HG03520 (cell line): ENCODE measurements at regions not wholly inside any gene's neighbourhood (a gene's known extent, or its start where the extent isn't known, plus 50 kb on each side); places are given as distances from the start of the nearest gene placed in this dataset.

Experiments used
- ATAC-seq: cut with Tn5 transposase; IDR thresholded peaks from one replicate; pipeline ENCODE4 v1.9.1; 2021; ENCODE audit warnings: mild to moderate bottlenecking, moderate library complexity; ENCODE audit not compliant: unreplicated experiment

DNA sequence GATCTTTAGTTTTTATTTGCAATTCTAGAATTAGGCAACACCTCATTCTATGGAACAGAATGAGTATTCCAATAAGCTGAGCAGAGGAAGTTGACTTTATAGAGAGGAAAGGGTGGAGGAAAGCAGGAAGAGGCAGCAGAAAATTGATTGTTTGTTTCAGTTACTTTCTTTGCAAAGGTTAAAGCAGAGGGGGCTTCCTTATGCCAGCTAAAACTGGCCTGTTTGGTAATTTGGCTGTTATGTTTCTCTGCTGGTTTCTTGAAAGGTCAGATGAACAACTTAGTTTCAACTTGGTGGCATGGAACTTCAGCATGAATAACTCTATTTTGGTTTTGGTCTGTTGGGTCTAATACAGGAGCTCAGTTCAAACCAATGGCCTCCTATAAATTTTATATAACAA is 190.9 kb upstream of the IL12A start:
- no peak for ATAC-seq

DNA sequence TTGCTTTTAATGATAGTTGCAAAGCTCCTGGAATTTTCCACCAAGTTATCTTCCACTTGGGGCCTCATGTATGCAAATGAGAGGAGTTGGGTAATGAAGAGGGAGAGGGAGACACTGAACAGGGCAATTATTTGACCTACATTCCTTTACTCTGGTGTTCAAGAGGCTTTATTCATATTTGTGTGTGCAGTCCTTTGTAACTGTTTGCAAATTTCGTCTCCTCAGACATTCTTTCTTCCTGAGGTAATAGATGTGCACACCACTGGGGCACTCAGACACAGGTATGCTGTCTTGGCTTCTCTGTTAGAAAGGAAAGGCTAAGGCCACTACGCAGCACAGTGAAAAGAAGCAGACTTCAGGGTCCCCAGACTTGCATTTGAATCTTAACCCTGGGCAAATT is 189.7 kb upstream of the IL12A start:
- ATAC-seq, result no peak

DNA sequence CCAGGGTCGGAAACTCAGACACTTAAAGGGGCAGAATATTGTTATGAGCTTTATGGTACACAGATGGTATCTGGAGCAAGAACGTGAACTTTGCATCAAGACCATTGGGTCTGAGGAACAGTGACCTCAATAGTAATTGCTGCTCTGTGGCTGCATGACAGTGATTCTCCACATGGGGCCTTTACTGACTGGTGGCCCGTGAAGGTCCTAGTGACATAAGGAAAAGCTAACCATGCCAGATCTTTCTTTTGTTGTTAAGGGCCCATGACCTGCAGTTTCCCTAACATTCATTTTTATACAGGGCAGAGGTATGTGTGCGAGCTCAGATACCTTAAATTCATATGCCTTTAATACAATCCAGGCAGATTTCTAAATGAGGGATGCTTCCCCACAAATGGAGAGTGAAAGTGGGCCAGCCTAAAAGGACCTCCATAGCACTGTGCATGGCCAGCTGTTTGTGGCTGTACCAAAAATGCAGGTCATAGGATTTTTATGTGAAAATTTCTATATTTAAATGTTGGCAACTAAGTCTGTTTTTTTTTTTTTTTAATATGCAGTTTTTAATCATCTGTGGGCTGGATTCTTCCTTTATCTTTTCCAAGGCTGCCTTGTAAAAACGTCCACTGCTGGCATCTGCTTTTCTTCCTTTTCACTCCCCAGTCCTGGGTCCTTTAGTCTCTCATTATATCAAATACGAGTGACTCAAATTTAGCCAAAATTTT is 188.0 kb upstream of the IL12A start:
- ATAC-seq, result no peak

DNA sequence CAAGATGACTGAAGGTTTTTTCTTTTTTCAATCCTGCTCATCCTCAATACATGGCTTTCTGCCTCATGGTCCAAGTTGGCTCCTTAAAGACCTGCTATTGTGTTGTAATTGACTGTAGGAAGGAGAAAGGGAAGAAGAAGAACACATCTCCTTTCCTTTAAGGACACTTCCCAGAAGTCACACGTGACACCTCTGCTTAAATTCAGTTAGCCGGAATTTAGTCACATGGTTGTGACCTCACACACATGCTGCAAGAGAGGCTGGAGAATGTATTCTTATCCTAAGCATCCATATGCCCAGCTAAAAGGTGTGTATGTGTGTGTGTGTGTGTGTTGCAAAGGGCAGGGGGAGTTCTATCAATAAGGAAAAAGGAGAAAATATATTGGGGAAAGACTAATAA is 185.8 kb upstream of the IL12A start:
- ATAC-seq, result no peak

DNA sequence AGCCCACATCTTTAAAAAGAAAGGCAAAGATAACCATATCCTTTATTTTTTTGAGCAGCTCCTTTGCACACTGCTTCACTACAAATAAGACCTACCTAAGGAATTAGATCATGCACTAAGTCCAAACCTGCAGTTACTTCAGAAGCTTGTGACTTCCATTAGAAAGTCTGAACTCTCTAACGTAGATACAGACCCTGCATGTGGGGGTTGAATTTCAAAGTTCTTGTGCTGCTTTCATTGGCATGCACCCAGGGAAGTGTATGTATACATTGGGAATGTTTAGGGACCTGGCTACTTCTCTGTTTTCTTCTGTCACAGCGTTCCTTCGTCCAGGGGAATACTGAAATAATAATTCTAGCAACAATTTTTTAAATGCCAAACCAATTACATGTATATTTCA is 185.2 kb upstream of the IL12A start:
- no peak for ATAC-seq

DNA sequence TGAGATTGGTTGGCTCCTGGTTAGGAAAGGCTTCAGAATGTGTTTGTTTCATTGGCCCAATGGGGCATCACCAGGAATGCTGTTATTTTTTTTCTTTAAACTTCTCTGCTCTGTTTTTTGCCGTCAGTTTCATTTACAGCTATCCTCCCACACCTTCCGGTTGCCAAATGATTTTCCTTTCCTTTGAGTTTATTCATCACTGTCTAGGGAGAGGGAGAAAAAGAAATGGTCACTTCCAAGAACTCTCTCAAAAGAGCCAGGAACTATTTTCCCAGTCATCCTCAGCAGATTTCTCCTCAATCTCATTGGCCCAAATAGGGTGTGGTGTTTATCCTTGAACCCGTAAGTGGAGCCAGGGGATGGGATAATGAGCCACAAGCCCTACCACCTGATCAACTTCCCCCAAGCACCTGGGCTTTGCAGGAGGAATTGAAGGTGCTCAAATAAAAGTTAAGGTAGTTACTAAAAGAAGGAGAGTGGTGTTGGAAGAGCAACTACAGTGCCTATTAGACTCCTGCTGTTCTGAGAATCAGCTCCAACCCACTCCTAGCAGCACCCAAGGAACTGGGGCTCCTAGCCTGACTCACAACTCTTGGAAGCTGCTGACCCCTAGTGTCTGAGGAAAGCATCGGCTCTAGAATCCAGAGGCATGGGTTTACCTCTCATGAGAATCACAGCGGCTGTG is 183.8 kb upstream of the IL12A start:
- ATAC-seq, result peak; percentile 92

DNA sequence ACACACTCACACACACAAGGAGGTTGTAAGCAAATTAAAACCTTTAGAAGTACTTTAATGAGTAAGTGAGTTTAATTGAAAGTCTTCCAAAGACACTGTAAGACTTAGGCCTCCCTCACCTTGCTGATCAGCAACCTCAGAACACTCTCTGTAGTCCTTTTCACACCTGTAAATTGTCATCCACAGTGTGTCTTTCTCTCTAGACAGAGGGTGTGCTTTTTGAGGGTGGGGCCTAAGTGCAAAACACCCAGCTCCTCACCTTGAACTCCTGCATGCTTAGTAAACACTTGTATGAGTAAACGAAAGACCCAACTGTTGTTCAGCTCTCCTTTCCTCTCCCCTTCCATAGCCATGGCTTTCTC is 183.2 kb upstream of the IL12A start:
- ATAC-seq, result peak; percentile 10

DNA sequence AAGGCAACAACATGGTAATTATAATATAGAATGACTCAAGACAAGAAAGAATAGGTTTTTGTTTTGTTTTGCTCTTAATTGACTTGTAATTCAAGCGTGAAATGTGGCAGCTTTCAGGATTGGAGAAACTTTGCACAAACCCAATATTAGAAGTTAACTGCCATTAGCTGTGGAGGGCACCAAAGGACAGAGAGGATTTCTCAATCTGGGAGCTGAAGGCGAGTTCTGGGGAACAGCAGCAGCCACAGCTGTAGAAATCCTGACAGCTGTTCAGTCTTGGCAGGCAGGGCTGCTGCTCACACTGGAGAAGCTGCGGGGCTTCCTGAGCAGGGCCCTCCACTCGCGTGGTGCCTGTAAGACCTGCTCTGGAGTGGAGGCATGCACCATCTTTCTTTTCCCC is 182.2 kb upstream of the IL12A start:
- no peak for ATAC-seq

DNA sequence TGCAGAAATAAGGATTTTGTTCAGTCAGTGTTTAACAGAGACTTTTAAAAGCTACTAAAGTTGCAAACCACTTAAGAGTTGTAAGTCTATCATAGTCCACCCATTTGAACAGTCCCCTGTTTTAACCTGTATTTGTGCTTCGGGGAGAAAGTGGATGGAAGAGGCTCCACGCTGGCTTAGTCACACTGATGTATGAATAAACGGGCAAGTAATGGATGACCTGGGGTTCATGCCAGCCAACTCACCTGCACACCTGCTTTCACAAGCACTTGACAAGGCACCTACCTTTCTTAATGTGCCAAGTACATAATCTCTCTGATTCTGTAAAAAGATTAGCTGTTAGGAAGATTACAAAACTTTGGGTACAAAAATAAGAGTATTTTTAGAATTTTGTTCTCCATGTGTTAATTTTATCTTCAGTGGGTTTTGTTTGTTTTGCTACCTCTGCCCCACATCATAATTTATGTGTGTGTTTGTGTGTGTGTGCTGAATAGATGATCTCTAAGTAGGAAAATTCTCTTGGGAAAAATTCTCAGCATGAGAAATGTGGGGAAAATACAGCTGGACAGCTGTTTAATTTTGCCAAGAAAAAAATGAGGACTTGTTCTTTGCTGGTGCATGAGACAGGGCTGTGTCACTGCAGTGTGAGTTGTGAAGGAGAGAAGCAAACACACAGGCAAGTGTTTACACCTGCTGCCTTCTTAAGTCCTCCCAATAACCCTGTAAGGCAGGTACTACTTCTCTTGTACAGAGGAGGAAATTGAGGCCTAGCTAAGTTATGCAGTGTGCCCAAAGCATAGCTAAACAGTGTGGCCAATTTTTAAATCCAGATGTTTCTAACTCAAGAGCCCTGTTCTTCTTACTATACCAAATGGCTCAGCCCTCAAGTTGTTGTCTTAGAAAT is 181.2 kb upstream of the IL12A start:
- no peak for ATAC-seq

DNA sequence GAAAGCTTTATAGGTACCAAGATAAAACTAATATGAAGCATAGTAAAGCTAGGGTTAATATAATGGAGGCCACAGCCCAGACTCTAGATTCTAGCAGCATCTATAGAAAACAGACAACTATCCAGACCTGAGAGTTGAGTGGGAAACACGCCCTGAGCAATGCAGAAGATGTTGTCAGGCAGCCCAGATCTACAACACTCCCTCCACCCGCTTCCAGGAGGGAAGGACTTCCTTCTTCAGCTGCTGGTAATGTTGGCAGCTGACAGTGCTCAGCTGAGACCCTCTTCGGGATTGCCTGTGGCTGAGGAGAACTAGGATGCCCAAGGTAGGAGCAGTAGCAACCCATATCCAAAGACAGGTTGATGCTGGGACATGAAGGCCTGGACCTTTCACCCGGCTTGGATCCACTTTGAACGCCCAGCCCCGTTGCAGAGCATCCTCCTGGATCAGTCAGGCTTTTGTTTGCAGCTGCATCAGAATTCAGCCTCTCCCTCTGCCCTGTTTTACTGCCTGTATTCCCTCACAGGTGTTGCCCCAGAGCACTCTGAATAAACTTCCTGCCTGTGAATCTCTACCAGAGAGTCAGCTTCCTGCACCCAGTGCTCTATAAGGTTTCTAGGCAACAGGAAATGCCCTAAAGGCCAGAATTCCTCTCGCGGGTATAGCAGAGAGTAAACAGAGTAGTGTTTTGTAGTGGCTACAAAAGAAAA is 174.7 kb upstream of the IL12A start:
- ATAC-seq, result no peak

DNA sequence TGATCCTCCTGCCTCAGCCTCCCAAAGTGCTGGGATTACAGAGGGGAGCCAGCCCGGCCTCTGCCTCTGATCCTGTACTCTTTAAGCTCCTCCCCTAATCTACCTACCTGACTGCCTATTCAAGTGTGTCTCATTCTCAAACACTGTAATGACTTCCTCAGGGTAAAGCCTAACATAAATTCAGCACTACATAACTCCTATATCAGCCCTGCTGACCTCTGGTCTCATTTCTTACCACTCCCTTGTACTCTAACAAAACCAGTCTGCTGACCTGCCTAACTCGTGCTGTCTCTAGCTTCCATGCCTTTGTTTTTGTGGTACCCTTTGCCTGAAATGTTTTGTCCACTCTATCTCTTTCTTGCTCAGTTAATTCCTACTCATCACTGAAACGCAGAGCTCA is 172.1 kb upstream of the IL12A start:
- no peak for ATAC-seq

DNA sequence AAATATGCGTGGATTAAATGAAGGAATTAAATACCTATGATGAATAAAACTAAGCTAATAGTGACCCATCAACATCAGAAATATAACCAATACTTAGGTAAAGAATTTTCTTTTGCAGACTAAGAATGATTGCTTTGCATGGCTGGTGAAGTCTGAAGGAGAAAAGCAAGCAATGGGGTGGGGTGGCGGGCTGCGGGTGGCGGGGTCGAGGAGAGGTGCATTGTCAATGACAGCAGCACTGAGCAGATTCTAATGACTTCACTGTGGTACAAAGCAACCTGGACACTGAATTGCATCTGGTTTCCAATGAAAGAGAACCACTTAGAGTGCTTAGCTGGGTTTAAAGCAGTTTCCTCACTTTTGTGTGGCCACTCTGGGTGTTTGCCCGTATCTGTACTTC is 171.5 kb upstream of the IL12A start:
- ATAC-seq, result no peak

DNA sequence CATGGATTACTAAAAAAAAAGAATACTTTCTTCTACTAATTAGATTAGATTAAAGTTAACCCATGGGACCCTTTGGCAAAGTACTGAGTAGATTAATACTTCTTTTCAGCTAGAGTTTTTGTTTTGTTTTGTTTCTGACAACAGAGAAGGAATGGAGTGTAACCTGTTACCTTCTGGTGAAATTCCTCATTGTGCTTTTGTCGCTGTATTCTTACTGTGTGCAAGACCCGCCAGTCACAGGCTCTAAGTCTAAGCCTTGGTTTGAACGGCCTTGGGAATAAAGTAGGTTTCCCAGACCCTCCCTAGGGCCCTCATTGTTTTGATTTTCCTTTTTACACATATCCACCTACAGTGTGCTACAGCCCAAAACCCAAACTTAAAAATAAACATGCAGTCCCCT is 171.1 kb upstream of the IL12A start:
- no peak for ATAC-seq

DNA sequence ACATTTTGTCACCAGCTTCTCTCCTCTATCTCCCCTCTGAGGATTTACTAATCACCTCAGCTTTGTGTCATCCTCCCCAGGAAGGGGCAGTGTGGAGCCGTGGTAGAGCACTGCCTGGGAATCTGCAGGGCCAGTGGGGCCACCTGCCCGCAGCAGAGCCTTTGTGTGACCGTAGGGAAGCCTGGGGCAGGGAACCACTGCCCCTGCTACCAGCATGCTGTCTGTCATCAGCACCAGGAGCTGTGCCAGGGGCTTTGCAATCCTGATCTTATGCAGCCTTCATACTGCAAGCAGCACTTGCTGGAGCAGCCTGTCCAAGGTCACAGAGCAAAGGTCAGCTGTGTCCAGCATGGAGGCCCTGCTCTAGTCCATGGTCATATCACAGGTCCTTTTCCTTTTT is 170.2 kb upstream of the IL12A start:
- ATAC-seq, result no peak

DNA sequence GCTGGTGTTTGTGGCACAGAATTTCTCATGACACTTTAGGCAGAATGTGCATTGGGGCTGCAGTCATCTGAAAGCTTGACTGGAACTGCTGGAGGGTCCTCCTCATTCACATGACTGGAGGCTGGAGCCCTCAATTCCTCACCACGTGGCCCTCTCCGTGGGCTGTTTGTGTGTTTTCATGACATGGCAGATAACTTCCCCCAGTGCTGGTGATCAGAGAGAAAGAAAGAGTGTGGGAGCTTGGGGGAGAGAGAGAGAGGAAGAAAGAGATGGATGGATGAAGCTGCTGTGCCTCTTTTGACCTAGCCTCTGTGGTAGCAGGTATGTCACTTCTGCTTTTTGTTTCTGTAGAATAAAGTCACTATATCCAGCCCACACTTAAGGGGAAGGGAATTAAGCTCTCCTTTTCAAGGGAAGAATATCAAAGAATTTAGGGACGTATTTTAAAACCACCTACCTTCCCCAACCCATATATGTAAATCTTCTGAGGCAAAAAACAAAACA is 169.6 kb upstream of the IL12A start:
- ATAC-seq, result peak; percentile 45

DNA sequence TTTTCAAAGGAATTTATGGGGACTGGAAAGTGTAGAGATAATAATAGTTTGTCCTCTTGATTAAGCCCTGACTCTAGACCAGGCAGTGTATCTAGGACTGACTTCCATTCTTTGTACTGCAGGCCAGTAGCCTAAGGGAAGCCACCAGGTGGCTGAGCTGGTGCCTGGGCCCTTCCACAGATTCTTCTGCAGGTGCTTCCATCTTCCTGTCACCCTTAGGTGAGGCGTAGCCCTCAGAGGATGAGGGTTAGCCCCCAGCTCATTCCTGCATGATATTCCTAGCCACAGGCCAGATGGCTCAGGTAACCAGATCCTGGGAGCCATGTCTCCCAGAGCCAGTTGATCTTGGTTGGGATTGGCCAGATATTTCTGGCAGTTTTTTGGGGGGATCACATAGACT is 169.0 kb upstream of the IL12A start:
- no peak for ATAC-seq

DNA sequence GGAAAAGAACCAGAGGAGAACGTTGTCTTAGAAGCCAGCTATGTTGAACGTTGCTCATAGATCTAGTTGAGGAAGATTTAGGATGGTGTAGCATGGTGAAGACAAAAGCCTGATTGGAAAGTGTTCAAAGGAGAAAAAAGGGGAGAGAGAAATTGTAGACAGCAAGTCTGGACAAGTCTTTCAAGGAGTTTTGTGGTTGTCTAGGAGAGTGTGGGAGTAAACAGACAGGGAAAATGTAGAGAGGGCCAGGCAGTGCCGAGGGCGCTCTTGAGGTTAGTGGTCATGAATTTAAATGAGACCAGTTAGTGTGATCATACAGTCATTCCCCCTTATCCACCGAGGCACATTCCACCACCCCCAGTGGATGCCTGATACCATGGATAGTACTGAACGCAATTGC is 167.5 kb upstream of the IL12A start:
- no peak for ATAC-seq

DNA sequence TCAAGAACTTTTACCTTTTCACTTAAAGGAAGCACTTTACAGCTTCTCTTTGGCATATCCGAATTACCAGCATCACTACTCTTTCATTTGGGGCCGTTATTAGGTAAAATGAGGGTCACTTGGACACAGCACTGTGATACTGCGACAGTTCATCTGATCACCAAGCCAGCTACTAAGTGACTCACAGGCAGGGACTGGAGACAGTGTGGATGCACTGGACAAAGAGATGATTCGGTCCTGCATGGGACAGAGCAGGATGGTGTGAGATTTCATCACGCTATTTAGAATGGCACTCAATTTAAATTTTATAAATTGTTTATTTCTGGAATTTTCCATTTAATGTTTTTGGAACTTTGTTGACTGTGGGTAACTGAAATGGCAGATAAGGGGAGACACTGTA is 166.9 kb upstream of the IL12A start:
- no peak for ATAC-seq

DNA sequence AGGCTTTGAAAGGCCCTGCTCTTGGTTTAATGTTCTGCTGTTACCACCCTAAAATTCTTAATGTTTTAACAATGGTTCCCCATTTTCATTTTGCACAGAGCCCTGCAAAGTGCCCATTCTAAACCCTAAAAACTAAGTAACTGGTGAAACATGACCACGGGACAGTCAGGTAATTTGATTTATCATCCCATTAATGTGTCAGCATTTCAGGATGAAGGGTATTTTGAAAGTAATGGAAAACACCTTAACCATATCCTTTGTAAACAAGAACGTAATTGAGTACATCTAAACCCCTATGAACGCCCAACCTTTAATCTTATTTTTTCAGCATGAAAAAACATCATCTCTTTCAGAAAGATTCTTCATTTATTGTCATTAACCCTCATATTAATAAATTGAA is 164.9 kb upstream of the IL12A start:
- ATAC-seq, result no peak

DNA sequence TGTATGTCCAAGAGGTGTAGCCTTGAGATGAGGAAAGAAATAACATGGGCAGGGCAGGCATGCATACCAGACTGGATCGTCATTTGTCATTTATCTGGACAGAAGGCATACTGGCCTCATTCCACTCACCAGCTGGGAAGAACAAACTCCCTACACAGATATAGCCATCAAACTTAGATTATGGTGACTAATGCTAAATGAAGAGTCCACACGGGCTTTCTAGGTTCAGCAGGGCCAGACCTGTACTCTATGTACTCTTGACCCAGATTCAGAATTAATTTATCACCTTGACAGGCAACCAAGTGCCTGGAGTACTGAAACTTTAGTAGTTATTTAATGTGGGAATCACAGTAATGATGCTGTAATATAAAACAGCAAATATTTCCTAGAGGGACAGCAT is 164.3 kb upstream of the IL12A start:
- no peak for ATAC-seq

DNA sequence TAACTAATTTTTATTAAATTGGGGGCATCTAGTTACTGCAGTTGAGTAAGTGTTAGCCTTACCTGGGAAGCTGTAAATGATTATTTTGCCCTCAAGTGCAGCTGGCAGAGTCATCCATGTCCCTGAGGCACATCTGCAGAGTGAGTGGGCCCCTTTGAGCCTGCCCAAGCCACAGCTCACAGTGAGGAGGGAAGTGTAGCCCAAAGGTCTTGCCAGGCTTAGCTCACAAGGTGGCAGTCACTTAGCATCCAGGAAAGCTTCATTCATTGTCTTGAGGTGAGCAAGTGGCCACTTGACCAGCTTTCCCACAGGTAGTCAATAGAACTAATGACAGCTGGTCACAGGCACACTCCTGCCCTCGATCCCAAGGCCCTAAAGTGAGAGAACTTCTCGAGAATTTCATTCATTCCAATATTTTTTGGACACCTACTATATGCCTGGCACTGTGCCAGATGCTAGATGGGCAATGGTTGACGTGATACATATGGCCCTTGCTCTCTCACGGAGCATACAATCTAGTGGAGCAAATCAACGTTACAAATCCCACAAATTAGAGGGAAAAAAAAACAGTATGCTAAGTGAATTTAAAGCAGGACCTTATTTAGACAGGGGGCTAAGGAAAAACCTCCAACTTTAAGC is 163.3 kb upstream of the IL12A start:
- ATAC-seq, result no peak
